Neural cell (in vitro differentiated cells): ENCODE measurements at regions not wholly inside any gene's neighbourhood (a gene's known extent, or its start where the extent isn't known, plus 50 kb on each side); places are given as distances from the start of the nearest gene placed in this dataset.
A peak's percentile ranks its signal among the peaks of the same experiment; 100 is the strongest.

Source experiments
- H2AFZ ChIP-seq: fragments of 200-600, 300-800 bp; sonication (generic), shearing (Covaris generic); 2 replicates; pipeline ENCODE4 v1.6.0; 2014; ENCODE audit warnings: low read depth, mild to moderate bottlenecking, antibody characterized with exemption, low read length, moderate library complexity
- H3F3A ChIP-seq: fragments of 200-600 bp; shearing (Covaris generic); 2 replicates; pipeline ENCODE4 v1.6.1; 2016; ENCODE audit warnings: mild to moderate bottlenecking, moderate library complexity, mixed read lengths, antibody characterized with exemption, low read length; ENCODE audit not compliant: insufficient read depth, poor library complexity, severe bottlenecking
- H3K27ac ChIP-seq: fragments of 200-600, 300-800 bp; sonication (generic), shearing (Covaris generic); 2 replicates; pipeline ENCODE4 v1.5.1; 2014; ENCODE audit warnings: mild to moderate bottlenecking, low read length, moderate library complexity
- H3K27me3 ChIP-seq: fragments of 300-800, 200-600 bp; sonication (generic), shearing (Covaris generic); 2 replicates; pipeline ENCODE4 v1.6.0; 2014; ENCODE audit warnings: mild to moderate bottlenecking, low read depth, low read length, moderate library complexity; ENCODE audit not compliant: insufficient read depth
- H3K36me3 ChIP-seq: fragments of 300-800, 200-600 bp; sonication (generic), shearing (Covaris generic); 2 replicates; pipeline ENCODE4 v1.5.1; 2014; ENCODE audit warnings: mild to moderate bottlenecking, antibody characterized with exemption, low read length, moderate library complexity; ENCODE audit not compliant: insufficient read depth
- H3K4me2 ChIP-seq: fragments of 300-800, 200-600 bp; sonication (generic), shearing (Covaris generic); 2 replicates; pipeline ENCODE4 v1.6.0; 2014; ENCODE audit warnings: mild to moderate bottlenecking, low read length
- H3K4me3 ChIP-seq: fragments of 300-800, 200-600 bp; sonication (generic), shearing (Covaris generic); 2 replicates; pipeline ENCODE4 v1.5.1; 2014; ENCODE audit warnings: mild to moderate bottlenecking, low read length, moderate library complexity
- H3K79me2 ChIP-seq: fragments of 200-600 bp; shearing (Covaris generic); replicated peaks from 2 replicates; pipeline ENCODE4 v1.6.0; 2014; ENCODE audit warnings: mild to moderate bottlenecking, low read length, moderate library complexity; ENCODE audit not compliant: insufficient read depth
- H3K9ac ChIP-seq: fragments of 300-800, 200-600 bp; sonication (generic), shearing (Covaris generic); 2 replicates; pipeline ENCODE4 v1.6.1; 2016; ENCODE audit warnings: mild to moderate bottlenecking, low read length, mixed read lengths
- H3K9me2 ChIP-seq: fragments of 200-600 bp; shearing (Covaris generic); 2 replicates; pipeline ENCODE4 v1.6.1; 2016; ENCODE audit warnings: mild to moderate bottlenecking, low read length, mixed read lengths; ENCODE audit not compliant: insufficient read depth
- H3K9me3 ChIP-seq: fragments of 200-600, 300-800 bp; sonication (generic), shearing (Covaris generic); 2 replicates; pipeline ENCODE4 v1.6.1; 2016; ENCODE audit warnings: mild to moderate bottlenecking, mixed run types, low read length, moderate library complexity, mixed read lengths
- H4K20me1 ChIP-seq: fragments of 200-600 bp; shearing (Covaris generic); 2 replicates; pipeline ENCODE4 v1.6.1; 2016; ENCODE audit warnings: mild to moderate bottlenecking, mixed run types; ENCODE audit not compliant: insufficient read depth
- EP300 ChIP-seq: fragments of 450-650 bp; conservative IDR thresholded peaks from 2 replicates; pipeline ENCODE4 v1.6.1; 2014; ENCODE audit warnings: antibody characterized with exemption, mild to moderate bottlenecking, moderate library complexity; ENCODE audit not compliant: poor library complexity, severe bottlenecking
- EZH2 ChIP-seq: fragments of 200-600, 300-800 bp; shearing (Covaris generic), sonication (generic); IDR thresholded peaks from 2 replicates; pipeline ENCODE4 v1.6.1; 2014; ENCODE audit warnings: antibody characterized with exemption, low read length, borderline replicate concordance, mild to moderate bottlenecking; ENCODE audit not compliant: insufficient read depth, poor library complexity, severe bottlenecking
- MXI1 ChIP-seq: fragments of 450-650 bp; conservative IDR thresholded peaks from 2 replicates; pipeline ENCODE4 v1.6.1; 2014; ENCODE audit warnings: antibody characterized with exemption, mild to moderate bottlenecking; ENCODE audit not compliant: poor library complexity, severe bottlenecking
- POLR2AphosphoS5 ChIP-seq: IDR thresholded peaks from 2 replicates; pipeline ENCODE4 v1.6.1; 2012
- RAD21 ChIP-seq: fragments of 450-650 bp; conservative IDR thresholded peaks from 2 replicates; pipeline ENCODE4 v1.6.1; 2014; ENCODE audit warnings: antibody characterized with exemption, mild to moderate bottlenecking, moderate library complexity
- REST ChIP-seq: IDR thresholded peaks from 2 replicates; pipeline ENCODE4 v1.6.1; 2012; ENCODE audit warnings: borderline replicate concordance
- SMC3 ChIP-seq: fragments of 450-650 bp; conservative IDR thresholded peaks from 2 replicates; pipeline ENCODE4 v1.6.1; 2014; ENCODE audit warnings: antibody characterized with exemption, mild to moderate bottlenecking, moderate library complexity; ENCODE audit not compliant: poor library complexity
- TAF1 ChIP-seq: IDR thresholded peaks from 2 replicates; pipeline ENCODE4 v1.6.1; 2012; ENCODE audit warnings: low read depth
- TF ChIP-seq, protein P1 (sequence below): fragments of 450-650 bp; IDR thresholded peaks from 2 replicates; pipeline ENCODE4 v1.5.1; 2014; ENCODE audit warnings: antibody characterized with exemption, mild to moderate bottlenecking, moderate library complexity; ENCODE audit not compliant: poor library complexity, severe bottlenecking

GRCh38 chr11:45543808-45544422 lies 121.5 kb downstream of the CHST1 start:
- H4K20me1 ChIP-seq: no peaks in the 10 kb centered on the region
- no peak overlapping the region for H3K9ac ChIP-seq
- no peaks in the 10 kb centered on the region for H3K27me3 ChIP-seq
- H3K36me3 ChIP-seq: no peaks in the 10 kb centered on the region
- no peak overlapping the region for H3K4me2 ChIP-seq
- no peaks in the 10 kb centered on the region for H3K79me2 ChIP-seq
- TF ChIP-seq REST (no peak), SMC3 (no peak), POLR2AphosphoS5 (no peak), RAD21 (no peak), EP300 (no peak), MXI1 (no peak), EZH2 (no peak), TAF1 (no peak)
- TF ChIP-seq, protein P1, sequence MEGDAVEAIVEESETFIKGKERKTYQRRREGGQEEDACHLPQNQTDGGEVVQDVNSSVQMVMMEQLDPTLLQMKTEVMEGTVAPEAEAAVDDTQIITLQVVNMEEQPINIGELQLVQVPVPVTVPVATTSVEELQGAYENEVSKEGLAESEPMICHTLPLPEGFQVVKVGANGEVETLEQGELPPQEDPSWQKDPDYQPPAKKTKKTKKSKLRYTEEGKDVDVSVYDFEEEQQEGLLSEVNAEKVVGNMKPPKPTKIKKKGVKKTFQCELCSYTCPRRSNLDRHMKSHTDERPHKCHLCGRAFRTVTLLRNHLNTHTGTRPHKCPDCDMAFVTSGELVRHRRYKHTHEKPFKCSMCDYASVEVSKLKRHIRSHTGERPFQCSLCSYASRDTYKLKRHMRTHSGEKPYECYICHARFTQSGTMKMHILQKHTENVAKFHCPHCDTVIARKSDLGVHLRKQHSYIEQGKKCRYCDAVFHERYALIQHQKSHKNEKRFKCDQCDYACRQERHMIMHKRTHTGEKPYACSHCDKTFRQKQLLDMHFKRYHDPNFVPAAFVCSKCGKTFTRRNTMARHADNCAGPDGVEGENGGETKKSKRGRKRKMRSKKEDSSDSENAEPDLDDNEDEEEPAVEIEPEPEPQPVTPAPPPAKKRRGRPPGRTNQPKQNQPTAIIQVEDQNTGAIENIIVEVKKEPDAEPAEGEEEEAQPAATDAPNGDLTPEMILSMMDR: no peak
- no peaks in the 10 kb centered on the region for H3K9me3 ChIP-seq
- no peak overlapping the region for H2AFZ ChIP-seq
- H3K27ac ChIP-seq: peak overlapping the region; percentile 10
- H3K4me3 ChIP-seq: no peak overlapping the region
- H3F3A ChIP-seq: no peaks in the 10 kb centered on the region
- H3K9me2 ChIP-seq: no peaks in the 10 kb centered on the region

DNA sequence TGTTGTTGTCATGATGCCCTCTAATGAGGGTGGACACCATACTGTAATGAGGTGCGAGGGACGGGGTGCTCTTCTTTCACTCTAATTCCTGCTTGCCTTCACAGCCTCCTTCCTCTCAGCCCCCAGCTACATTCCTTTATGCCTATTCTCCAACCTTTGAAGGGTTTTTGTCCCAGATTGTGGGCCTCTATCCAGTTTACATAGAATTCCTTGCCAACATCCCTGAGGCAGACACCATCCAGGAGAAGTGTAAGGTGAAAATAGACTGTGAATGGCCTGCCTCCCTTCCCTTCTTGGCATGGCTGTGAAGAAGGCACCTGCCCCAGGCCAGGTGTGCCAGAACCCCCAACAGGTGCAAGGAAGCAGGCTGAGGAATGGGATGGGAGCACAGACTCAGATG lies 122.3 kb downstream of the CHST1 start:
- Histone ChIP-seq H2AFZ (no peak overlapping the region), H3K9me2 (no peaks in the 10 kb centered on the region), H3K79me2 (no peaks in the 10 kb centered on the region), H4K20me1 (no peaks in the 10 kb centered on the region), H3K36me3 (no peaks in the 10 kb centered on the region), H3K27ac (peak overlapping the region; percentile 86), H3K4me2 (no peak overlapping the region), H3K27me3 (no peaks in the 10 kb centered on the region), H3F3A (no peaks in the 10 kb centered on the region), H3K9ac (peak overlapping the region; percentile 52), H3K9me3 (no peaks in the 10 kb centered on the region), H3K4me3 (no peak overlapping the region)
- TF ChIP-seq POLR2AphosphoS5: no peak
